ENCODE measurements at regions not wholly inside any gene's neighbourhood (a gene's known extent, or its start where the extent isn't known, plus 50 kb on each side); places are given as distances from the start of the nearest gene placed in this dataset.

DNA sequence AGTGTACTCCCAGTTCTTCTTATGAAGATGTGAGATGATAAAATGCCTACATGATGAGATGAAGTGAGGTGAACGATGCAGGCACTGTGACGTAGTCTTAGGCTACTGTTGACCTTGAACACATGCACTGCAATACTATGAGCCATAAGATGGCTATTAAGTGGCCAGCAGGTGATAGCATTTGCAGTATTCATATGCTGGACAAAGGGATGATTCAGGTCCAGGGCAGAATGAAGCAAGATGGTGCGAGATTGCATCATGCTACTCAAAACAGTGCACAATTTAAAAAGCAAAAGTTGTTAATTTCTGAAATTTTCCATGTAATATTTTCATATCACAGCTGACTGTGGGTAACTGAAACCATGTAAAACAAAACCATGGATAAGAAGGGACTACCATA, 781.4 kb downstream of the PCDH18 start:
- H3K27ac ChIP-seq, result no peak overlapping the region
- intact Hi-C loops (cut with micrococcal nuclease; ENCODE audit: unreplicated experiment), result no loop called here
- H3K79me2 ChIP-seq (ENCODE audit: low read depth), result no peaks in the 10 kb centered on the region
- H3K4me1 ChIP-seq (replicated peaks; ENCODE audit: insufficient read depth), result no peaks in the 10 kb centered on the region
- no peaks in the 10 kb centered on the region for H3F3A ChIP-seq (ENCODE audit: insufficient read depth, low read depth)
- BruUV-seq (replicated peaks), result no TSS peak
- H2AFZ ChIP-seq, result 0 out of 2 replicates have a peak overlapping the region, but pooled peaks have one; percentile 60
- DNase-seq, result no peak
- H3K36me3 ChIP-seq (ENCODE audit: low read depth), result no peaks in the 10 kb centered on the region
- H3K9me2 ChIP-seq (ENCODE audit: insufficient read depth), result no peaks in the 10 kb centered on the region
- ChIA-PET POLR2A (ENCODE audit: unreplicated experiment) (no interaction called here), CTCF (no interaction called here)
- H3K27me3 ChIP-seq (ENCODE audit: insufficient read depth, low read depth), result no peaks in the 10 kb centered on the region
- TF ChIP-seq, protein P1, sequence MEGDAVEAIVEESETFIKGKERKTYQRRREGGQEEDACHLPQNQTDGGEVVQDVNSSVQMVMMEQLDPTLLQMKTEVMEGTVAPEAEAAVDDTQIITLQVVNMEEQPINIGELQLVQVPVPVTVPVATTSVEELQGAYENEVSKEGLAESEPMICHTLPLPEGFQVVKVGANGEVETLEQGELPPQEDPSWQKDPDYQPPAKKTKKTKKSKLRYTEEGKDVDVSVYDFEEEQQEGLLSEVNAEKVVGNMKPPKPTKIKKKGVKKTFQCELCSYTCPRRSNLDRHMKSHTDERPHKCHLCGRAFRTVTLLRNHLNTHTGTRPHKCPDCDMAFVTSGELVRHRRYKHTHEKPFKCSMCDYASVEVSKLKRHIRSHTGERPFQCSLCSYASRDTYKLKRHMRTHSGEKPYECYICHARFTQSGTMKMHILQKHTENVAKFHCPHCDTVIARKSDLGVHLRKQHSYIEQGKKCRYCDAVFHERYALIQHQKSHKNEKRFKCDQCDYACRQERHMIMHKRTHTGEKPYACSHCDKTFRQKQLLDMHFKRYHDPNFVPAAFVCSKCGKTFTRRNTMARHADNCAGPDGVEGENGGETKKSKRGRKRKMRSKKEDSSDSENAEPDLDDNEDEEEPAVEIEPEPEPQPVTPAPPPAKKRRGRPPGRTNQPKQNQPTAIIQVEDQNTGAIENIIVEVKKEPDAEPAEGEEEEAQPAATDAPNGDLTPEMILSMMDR (conservative IDR thresholded peaks at IDR 0.05), result no peak
- TF ChIP-seq EZH2 (IDR thresholded peaks at IDR 0.05; ENCODE audit: low read depth), result no peak
- no peak overlapping the region for H3K4me3 ChIP-seq
- no peaks in the 10 kb centered on the region for H4K20me1 ChIP-seq (ENCODE audit: insufficient read depth)
- no peak overlapping the region for H3K4me2 ChIP-seq
- no peaks in the 10 kb centered on the region for H3K9me3 ChIP-seq (ENCODE audit: insufficient read depth, low read depth)

DNA sequence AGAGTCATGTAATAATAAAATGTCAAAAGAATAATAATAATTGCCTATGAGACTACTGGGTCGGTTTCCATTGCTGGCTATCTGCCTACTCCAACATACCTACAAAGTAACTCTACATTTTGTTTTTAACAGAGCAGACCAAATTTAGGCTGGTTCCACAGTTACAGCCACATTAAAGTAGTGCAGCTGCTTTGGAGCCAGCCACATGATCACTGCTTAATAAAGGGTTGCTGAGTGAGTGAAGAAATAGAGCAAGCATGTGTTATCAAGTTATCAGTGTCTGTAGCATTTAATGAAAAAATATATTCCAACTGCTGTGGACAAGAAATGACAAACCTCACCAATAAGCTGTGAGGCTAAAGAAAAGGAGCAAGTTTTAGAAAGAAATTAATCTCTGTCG, 782.3 kb downstream of the PCDH18 start:
- BruUV-seq (replicated peaks), result no TSS peak

DNA sequence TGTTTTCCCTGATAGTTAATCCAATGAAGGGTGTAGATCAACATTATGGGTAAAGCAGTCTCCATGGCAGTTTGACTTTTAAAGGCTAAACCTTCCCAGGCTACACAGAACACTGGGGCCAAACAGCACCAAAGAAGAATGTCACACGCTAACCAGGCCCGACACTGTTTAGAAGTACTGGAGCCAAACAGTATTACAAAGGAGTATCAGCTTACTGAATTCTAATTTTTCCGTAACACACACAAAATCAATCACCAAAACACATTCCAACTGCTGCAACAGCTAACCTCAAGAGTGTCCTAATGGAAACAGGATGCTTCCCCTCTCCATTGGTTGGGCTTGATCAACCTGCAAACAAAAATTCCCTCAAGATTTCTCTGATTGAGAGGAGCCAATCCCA, 783.5 kb downstream of the PCDH18 start:
- no peak overlapping the region for H3K27ac ChIP-seq
- no peak overlapping the region for H3K4me2 ChIP-seq
- no peaks in the 10 kb centered on the region for H3K27me3 ChIP-seq (ENCODE audit: insufficient read depth, low read depth)
- H3K79me2 ChIP-seq (ENCODE audit: low read depth), result no peaks in the 10 kb centered on the region
- H3K4me3 ChIP-seq, result no peak overlapping the region
- no peaks in the 10 kb centered on the region for H3F3A ChIP-seq (ENCODE audit: insufficient read depth, low read depth)
- no peaks in the 10 kb centered on the region for H4K20me1 ChIP-seq (ENCODE audit: insufficient read depth)
- no peak for TF ChIP-seq EZH2 (IDR thresholded peaks at IDR 0.05; ENCODE audit: low read depth)
- TF ChIP-seq, protein P1 (conservative IDR thresholded peaks at IDR 0.05), result no peak
- BruUV-seq (replicated peaks), result no TSS peak
- CTCF ChIA-PET, result no interaction called here
- POLR2A ChIA-PET (ENCODE audit: unreplicated experiment), result no interaction called here
- no peaks in the 10 kb centered on the region for H3K4me1 ChIP-seq (replicated peaks; ENCODE audit: insufficient read depth)
- H2AFZ ChIP-seq, result no peak overlapping the region
- H3K9me2 ChIP-seq (ENCODE audit: insufficient read depth), result no peaks in the 10 kb centered on the region
- intact Hi-C loops (cut with micrococcal nuclease; ENCODE audit: unreplicated experiment), result no loop called here
- H3K9me3 ChIP-seq (ENCODE audit: insufficient read depth, low read depth), result no peaks in the 10 kb centered on the region
- no peak for DNase-seq
- H3K36me3 ChIP-seq (ENCODE audit: low read depth), result no peaks in the 10 kb centered on the region

More for the DNA sequence above, 782.3 kb downstream of the PCDH18 start:
- Histone ChIP-seq H3F3A (ENCODE audit: insufficient read depth, low read depth) (no peaks in the 10 kb centered on the region), H3K4me2 (no peak overlapping the region), H3K36me3 (ENCODE audit: low read depth) (no peaks in the 10 kb centered on the region), H3K9me3 (ENCODE audit: insufficient read depth, low read depth) (no peaks in the 10 kb centered on the region), H3K27ac (no peak overlapping the region), H3K79me2 (ENCODE audit: low read depth) (no peaks in the 10 kb centered on the region), H3K9me2 (ENCODE audit: insufficient read depth) (no peaks in the 10 kb centered on the region), H3K27me3 (ENCODE audit: insufficient read depth, low read depth) (no peaks in the 10 kb centered on the region), H3K4me1 (replicated peaks; ENCODE audit: insufficient read depth) (no peaks in the 10 kb centered on the region), H4K20me1 (ENCODE audit: insufficient read depth) (no peaks in the 10 kb centered on the region), H2AFZ (no peak overlapping the region), H3K4me3 (no peak overlapping the region)
- intact Hi-C loops (cut with micrococcal nuclease; ENCODE audit: unreplicated experiment), result no loop called here
- ChIA-PET CTCF (no interaction called here), POLR2A (ENCODE audit: unreplicated experiment) (no interaction called here)
- TF ChIP-seq EZH2 (IDR thresholded peaks at IDR 0.05; ENCODE audit: low read depth), result no peak
- TF ChIP-seq, protein P1 (conservative IDR thresholded peaks at IDR 0.05), result no peak
- DNase-seq, result no peak

Data from PC-9 (cell line).